ENCODE measurements at regions not wholly inside any gene's neighbourhood (a gene's known extent, or its start where the extent isn't known, plus 50 kb on each side); places are given as distances from the start of the nearest gene placed in this dataset.
A peak's percentile ranks its signal among the peaks of the same experiment; 100 is the strongest.

DNA sequence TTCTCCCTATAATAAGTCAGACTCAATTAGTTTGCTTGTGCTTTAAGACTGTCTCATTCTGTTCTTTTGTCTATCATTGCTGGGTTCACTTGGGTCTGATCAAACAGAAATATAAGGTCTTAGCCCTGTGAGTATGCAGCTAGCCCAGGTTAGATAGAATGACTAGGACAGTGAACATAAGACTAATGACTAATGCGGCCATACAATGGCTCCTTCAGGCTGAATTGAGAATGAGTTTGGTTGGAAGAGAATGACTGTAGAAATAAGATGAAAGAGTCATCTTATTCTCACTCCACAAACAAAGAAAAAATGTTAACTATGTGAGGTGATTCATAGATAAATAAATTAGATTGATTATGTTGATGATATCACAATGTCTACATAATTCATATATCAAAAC is 50.1 kb upstream of the OBI1 start:
- DNase-seq (ENCODE audit: low read depth), result peak; percentile 69

All from HT1080 (cell line).